SK-N-SH (cell line): ENCODE measurements at regions not wholly inside any gene's neighbourhood (a gene's known extent, or its start where the extent isn't known, plus 50 kb on each side); places are given as distances from the start of the nearest gene placed in this dataset.

ENCODE experiments used
- CTCF ChIA-PET: fragments of 300-600, 350-600 bp; formaldehyde crosslinking; extraction: SDS; loops from one replicate; lab custom pipeline; 2021; lab: Yijun Ruan, JAX
- POLR2A ChIA-PET: fragments of 350-600 bp; sonication (Branson Sonifier 250); formaldehyde crosslinking; extraction: SDS; loops from one replicate; lab custom pipeline; 2020; ENCODE audit warnings: antibody characterized with exemption, inconsistent platforms; lab: Yijun Ruan, JAX
- DNase-seq: peaks from one replicate; pipeline ENCODE4 v3.0.0; 2012
- H2AFZ ChIP-seq: fragments of 200-600 bp; sonication (generic); 2 replicates; pipeline ENCODE4 v1.8.1; 2016; ENCODE audit warnings: antibody characterized with exemption, mild to moderate bottlenecking, low read depth
- H3F3A ChIP-seq: fragments of 200-600 bp; sonication (generic); replicated peaks from 2 replicates; pipeline ENCODE3; 2016; ENCODE audit warnings: antibody characterized with exemption, mild to moderate bottlenecking; ENCODE audit not compliant: insufficient read depth
- H3K27ac ChIP-seq, 2 experiments: fragments of 200-500 bp in 1 of 2; fragments of 200-600 bp in 1 of 2; sonication (Bioruptor generic) in 1 of 2; sonication (generic), shearing (Covaris generic) in 1 of 2; 2 replicates each; pipeline versions ENCODE4 v1.5.1 to v1.6.1; 2014 to 2016; ENCODE audit warnings: low read depth in 2 of 2, inconsistent platforms in 1 of 2, low read length in 1 of 2, mild to moderate bottlenecking in 1 of 2, mixed read lengths in 1 of 2
- H3K27me3 ChIP-seq: fragments of 200-600 bp; sonication (generic), shearing (Covaris generic); 2 replicates; pipeline ENCODE4 v1.6.1; 2016; ENCODE audit warnings: mixed run types; ENCODE audit not compliant: insufficient read depth
- H3K36me3 ChIP-seq, 2 experiments: fragments of 200-500 bp in 1 of 2; fragments of 200-600 bp in 1 of 2; sonication (Bioruptor generic) in 1 of 2; sonication (generic) in 1 of 2; replicated peaks in 1 of 2; 2 replicates each; pipeline versions ENCODE3 to v1.5.1; 2014 to 2016; ENCODE audit warnings: low read length in 1 of 2, mild to moderate bottlenecking in 1 of 2; ENCODE audit not compliant: insufficient read depth in 2 of 2, control insufficient read depth in 1 of 2
- H3K4me1 ChIP-seq, 2 experiments: fragments of 200-500 bp in 1 of 2; fragments of 200-600 bp in 1 of 2; sonication (Bioruptor generic) in 1 of 2; sonication (generic), shearing (Covaris generic) in 1 of 2; 2 replicates each; pipeline versions ENCODE4 v1.5.1 to v1.6.1; 2014 to 2016; ENCODE audit warnings: low read depth in 1 of 2, low read length in 1 of 2, mixed run types in 1 of 2; ENCODE audit not compliant: insufficient read depth in 2 of 2, control insufficient read depth in 1 of 2
- H3K4me2 ChIP-seq: fragments of 200-600 bp; sonication (generic), shearing (Covaris generic); 2 replicates; pipeline ENCODE4 v1.6.1; 2017; ENCODE audit warnings: mixed run types
- H3K4me3 ChIP-seq, 2 experiments: fragments of 200-500 bp in 1 of 2; fragments of 200-600 bp in 1 of 2; sonication (Bioruptor generic) in 1 of 2; sonication (generic), shearing (Covaris generic) in 1 of 2; 2 replicates each; pipeline versions ENCODE4 v1.5.1 to v1.8.1; 2014 to 2016; ENCODE audit warnings: low read depth in 2 of 2, inconsistent platforms in 1 of 2, low read length in 1 of 2, mild to moderate bottlenecking in 1 of 2, mixed read lengths in 1 of 2, moderate library complexity in 1 of 2
- H3K79me2 ChIP-seq: fragments of 200-600 bp; sonication (generic); 2 replicates; pipeline ENCODE4 v1.8.1; 2017; ENCODE audit warnings: mild to moderate bottlenecking; ENCODE audit not compliant: insufficient read depth
- H3K9ac ChIP-seq: fragments of 200-600 bp; sonication (generic); 2 replicates; pipeline ENCODE4 v1.6.1; 2017; ENCODE audit warnings: mixed run types
- H3K9me2 ChIP-seq: fragments of 200-600 bp; sonication (generic); 2 replicates; pipeline ENCODE4 v1.6.1; 2017; ENCODE audit warnings: mixed run types
- H3K9me3 ChIP-seq: fragments of 200-600 bp; sonication (generic); 2 replicates; pipeline ENCODE4 v1.6.1; 2017; ENCODE audit warnings: mixed run types, mild to moderate bottlenecking, moderate library complexity
- H4K20me1 ChIP-seq: fragments of 200-600 bp; sonication (generic); 2 replicates; pipeline ENCODE4 v1.6.1; 2017; ENCODE audit warnings: mild to moderate bottlenecking, mixed run types; ENCODE audit not compliant: insufficient read depth
- ELF1 ChIP-seq: IDR thresholded peaks from 2 replicates; pipeline ENCODE4 v1.4.0; 2012
- EP300 ChIP-seq, 2 experiments: IDR thresholded peaks; 2 replicates each; pipeline versions ENCODE4 v1.4.0 to v1.6.1; 2012; ENCODE audit warnings: borderline replicate concordance in 1 of 2, low read depth in 1 of 2, low read length in 1 of 2
- EZH2phosphoT487 ChIP-seq: fragments of 200-600 bp; sonication (generic); IDR thresholded peaks from 2 replicates; pipeline ENCODE4 v1.6.1; 2017; ENCODE audit warnings: low read depth, mixed run types, mild to moderate bottlenecking, antibody characterized with exemption, moderate library complexity, borderline replicate concordance
- FOSL2 ChIP-seq: IDR thresholded peaks from 2 replicates; pipeline ENCODE4 v1.4.0; 2012; ENCODE audit warnings: low read depth, mild to moderate bottlenecking, moderate library complexity, borderline replicate concordance
- FOXJ3 ChIP-seq: sonication (generic); formaldehyde crosslinking; IDR thresholded peaks from 2 replicates; pipeline ENCODE4 v1.5.1; 2020; ENCODE audit warnings: mild to moderate bottlenecking, missing genetic modification reagents
- FOXM1 ChIP-seq: IDR thresholded peaks from 2 replicates; pipeline ENCODE4 v1.4.0; 2012; ENCODE audit warnings: low read depth, mild to moderate bottlenecking
- GATA2 ChIP-seq: sonication (generic); formaldehyde crosslinking; IDR thresholded peaks from 2 replicates; pipeline ENCODE4 v1.5.0; 2020; ENCODE audit warnings: mild to moderate bottlenecking, missing genetic modification reagents
- JUND ChIP-seq: IDR thresholded peaks from 2 replicates; pipeline ENCODE4 v1.4.0; 2012
- MXI1 ChIP-seq: IDR thresholded peaks from 2 replicates; pipeline ENCODE4 v1.6.1; 2012; ENCODE audit warnings: mild to moderate bottlenecking, low read depth, low read length, improper control_type of control experiment
- NRF1 ChIP-seq: IDR thresholded peaks from 2 replicates; pipeline ENCODE4 v1.6.1; 2012; ENCODE audit warnings: low read depth, mild to moderate bottlenecking, low read length
- PBX3 ChIP-seq: IDR thresholded peaks from 2 replicates; pipeline ENCODE4; 2012
- RAD21 ChIP-seq: IDR thresholded peaks from 2 replicates; pipeline ENCODE4 v1.6.1; 2012; ENCODE audit warnings: mild to moderate bottlenecking, low read length
- REST ChIP-seq: IDR thresholded peaks from 2 replicates; pipeline ENCODE4 v1.6.1; 2012; ENCODE audit warnings: mild to moderate bottlenecking, low read depth, low read length, moderate library complexity
- RFX5 ChIP-seq: IDR thresholded peaks from 2 replicates; pipeline ENCODE4 v1.6.1; 2012; ENCODE audit warnings: mild to moderate bottlenecking, improper control_type of control experiment, low read length
- RXRA ChIP-seq: IDR thresholded peaks from 2 replicates; pipeline ENCODE4 v1.4.0; 2012; ENCODE audit warnings: low read depth, mild to moderate bottlenecking, borderline replicate concordance
- TCF12 ChIP-seq: IDR thresholded peaks from 2 replicates; pipeline ENCODE4 v1.4.0; 2012
- USF2 ChIP-seq: fragments of 150-350 bp; IDR thresholded peaks from 2 replicates; pipeline ENCODE4 v1.6.1; 2017; ENCODE audit warnings: antibody characterized with exemption, low read length, low read depth, borderline replicate concordance
- YY1 ChIP-seq: IDR thresholded peaks from 2 replicates; pipeline ENCODE4 v1.4.0; 2012; ENCODE audit warnings: low read depth, mild to moderate bottlenecking
- WGBS: methylation state at CpG from one replicate; pipeline ENCODE4 v1.1.6; 2017; ENCODE audit warnings: low lambda C conversion rate; 5-methylcytosine and 5-hydroxymethylcytosine counted together
- TF ChIP-seq, protein P1 (sequence below): IDR thresholded peaks from 2 replicates; pipeline ENCODE4 v1.4.0; 2012; ENCODE audit warnings: low read depth, borderline replicate concordance

DNA sequence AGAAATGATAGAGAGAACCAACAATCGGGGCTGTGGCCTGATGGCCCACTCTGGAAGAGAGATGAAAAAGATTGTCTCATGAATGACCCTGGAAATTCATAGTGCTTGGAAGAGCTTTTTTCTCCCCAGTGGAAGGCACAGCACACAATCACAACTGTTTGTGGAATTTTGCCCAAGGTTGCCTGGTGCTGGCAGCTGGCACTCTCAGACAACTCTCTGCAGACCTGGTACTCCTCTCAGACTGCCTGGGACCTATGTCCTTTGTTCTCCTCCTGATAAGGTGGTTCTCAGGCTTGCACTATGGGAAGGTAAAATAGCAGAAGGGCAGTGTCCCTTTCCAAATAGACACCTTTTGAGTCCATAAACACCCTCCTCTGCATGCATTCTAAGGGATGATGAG, 144.1 kb upstream of the SEL1L start:
- Histone ChIP-seq H3K9me2 (no peaks in the 10 kb centered on the region), H3F3A (no peaks in the 10 kb centered on the region), H3K9ac (no peak overlapping the region), H3K4me1 (no peaks in the 10 kb centered on the region), H3K79me2 (no peaks in the 10 kb centered on the region), H3K27ac (no peak overlapping the region), H2AFZ (no peak overlapping the region), H3K27me3 (no peaks in the 10 kb centered on the region), H3K4me2 (no peak overlapping the region), H4K20me1 (no peaks in the 10 kb centered on the region), H3K4me3 (no peak overlapping the region), H3K36me3 (no peaks in the 10 kb centered on the region), H3K9me3 (no peaks in the 10 kb centered on the region)
- ChIA-PET CTCF (no interaction called here), POLR2A (no interaction called here)
- WGBS = 13% methylated on average over 1 of the region's 1 CpG
- TF ChIP-seq JUND (no peak), USF2 (no peak), GATA2 (no peak), MXI1 (no peak), FOSL2 (no peak), REST (no peak), EZH2phosphoT487 (no peak), EP300 (IDR thresholded peaks at IDR 0.05; ENCODE audit: borderline replicate concordance in 1 of 2, low read depth in 1 of 2, low read length in 1 of 2) (no peak), TCF12 (no peak), ELF1 (no peak), RXRA (no peak), RFX5 (no peak), NRF1 (no peak), PBX3 (no peak), YY1 (no peak), FOXJ3 (CRISPR knock-in tag) (no peak), RAD21 (no peak), FOXM1 (no peak)
- TF ChIP-seq, protein P1, sequence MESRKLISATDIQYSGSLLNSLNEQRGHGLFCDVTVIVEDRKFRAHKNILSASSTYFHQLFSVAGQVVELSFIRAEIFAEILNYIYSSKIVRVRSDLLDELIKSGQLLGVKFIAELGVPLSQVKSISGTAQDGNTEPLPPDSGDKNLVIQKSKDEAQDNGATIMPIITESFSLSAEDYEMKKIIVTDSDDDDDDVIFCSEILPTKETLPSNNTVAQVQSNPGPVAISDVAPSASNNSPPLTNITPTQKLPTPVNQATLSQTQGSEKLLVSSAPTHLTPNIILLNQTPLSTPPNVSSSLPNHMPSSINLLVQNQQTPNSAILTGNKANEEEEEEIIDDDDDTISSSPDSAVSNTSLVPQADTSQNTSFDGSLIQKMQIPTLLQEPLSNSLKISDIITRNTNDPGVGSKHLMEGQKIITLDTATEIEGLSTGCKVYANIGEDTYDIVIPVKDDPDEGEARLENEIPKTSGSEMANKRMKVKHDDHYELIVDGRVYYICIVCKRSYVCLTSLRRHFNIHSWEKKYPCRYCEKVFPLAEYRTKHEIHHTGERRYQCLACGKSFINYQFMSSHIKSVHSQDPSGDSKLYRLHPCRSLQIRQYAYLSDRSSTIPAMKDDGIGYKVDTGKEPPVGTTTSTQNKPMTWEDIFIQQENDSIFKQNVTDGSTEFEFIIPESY = no peak
- no peak for DNase-seq
